CD4-positive, alpha-beta T cell treated with Interleukin-15 for 1 hour (primary cell): ENCODE measurements at regions not wholly inside any gene's neighbourhood (a gene's known extent, or its start where the extent isn't known, plus 50 kb on each side); places are given as distances from the start of the nearest gene placed in this dataset.
A peak's percentile ranks its signal among the peaks of the same experiment; 100 is the strongest.
"Not testable (repeated sequence)": the region's sequence is repeated elsewhere in the genome, so short reads cannot be mapped to it uniquely, and the experiment has no call there.

Experiments
- DNase-seq: peaks from one replicate; pipeline ENCODE4 v3.0.0-alpha.2; 2020

DNA sequence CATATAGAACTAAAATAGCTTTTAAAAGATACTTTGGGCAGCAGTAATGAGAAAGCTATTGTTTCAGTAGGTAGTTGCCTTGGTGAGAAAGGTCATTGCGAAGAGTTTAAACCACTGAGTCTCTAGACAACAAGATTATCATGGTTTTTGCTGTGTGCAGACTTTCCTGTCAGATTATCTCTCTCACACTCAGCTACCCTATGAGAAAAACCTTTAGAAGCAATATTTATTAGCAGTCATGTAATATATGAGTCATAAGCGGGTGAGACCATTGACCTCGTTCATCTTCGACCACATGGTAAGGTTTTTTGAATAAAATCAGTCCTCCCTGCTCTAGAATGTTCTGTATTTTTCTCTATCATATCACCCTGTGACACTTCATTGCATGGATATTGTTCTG lies 59.9 kb downstream of the GPR65 start:
- no peak for DNase-seq

DNA sequence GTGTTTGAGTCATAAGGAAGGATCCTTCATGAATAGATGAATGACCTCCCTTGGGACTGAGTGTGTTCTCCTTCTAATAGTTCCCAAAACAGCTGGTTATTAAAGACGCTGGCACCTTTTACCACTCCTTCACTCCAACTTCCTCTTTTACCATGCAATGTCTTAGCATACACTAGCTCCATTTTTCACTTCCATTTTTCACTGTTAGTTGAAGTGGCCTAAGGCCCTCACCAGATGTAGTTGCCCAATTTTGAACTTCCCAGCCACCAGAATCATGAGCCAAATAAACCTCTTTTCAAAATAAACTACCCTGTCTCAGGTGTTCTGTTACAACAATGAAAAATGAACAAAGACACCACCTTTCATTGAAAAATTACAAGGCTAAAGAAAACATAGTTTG lies 64.7 kb downstream of the GPR65 start:
- DNase-seq = no peak

DNA sequence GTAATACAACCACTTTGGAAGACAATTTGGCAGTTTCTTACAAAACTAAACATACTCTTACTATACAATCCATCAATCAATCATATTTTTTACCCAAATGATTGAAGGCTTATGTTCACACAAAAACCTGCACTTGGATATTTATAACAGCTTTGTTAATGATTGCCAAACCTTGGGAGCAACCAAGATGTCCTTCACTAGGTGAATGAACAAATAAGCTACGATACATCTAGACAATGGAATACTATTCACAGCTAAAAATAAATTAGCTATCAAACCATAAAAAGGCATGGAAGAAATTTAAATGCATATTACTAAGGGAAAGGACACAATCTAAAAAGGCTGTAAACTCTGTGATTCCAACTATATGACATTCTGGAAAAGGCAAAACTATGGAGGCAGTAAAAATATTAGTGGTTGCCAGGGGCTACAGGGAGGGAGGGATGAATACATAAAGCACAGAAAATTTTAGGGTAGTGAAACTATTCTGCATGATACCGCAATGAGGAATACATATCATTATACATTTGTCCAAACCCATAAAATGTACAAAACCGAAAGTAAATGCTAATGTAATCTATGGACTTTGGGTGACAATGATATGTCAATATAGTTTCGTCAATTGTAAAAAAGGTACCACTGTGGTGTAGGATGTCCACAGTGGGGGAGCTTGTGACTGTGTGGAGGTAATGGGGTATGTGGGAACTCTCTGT lies 70.5 kb downstream of the GPR65 start:
- no peak for DNase-seq

DNA sequence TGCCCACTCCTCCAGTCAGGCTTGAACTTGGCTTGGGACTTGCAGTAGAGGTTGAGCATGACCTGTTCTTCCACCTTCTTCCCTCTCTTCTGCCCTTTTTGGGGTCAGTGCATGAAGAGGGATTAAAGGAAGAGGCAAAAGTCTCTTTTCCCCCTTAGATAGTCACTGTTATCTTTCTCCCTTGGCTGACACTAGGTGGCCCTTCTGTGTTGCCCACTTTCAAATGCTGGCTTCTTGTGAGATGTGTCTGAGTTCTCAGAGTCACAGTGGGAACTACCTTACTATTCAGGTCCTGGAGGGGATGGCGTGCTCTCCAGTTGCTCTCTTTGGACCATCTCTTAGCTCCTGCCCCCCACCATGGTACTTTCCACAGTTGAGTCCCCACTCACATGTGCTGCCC lies 73.6 kb downstream of the GPR65 start:
- no peak for DNase-seq

DNA sequence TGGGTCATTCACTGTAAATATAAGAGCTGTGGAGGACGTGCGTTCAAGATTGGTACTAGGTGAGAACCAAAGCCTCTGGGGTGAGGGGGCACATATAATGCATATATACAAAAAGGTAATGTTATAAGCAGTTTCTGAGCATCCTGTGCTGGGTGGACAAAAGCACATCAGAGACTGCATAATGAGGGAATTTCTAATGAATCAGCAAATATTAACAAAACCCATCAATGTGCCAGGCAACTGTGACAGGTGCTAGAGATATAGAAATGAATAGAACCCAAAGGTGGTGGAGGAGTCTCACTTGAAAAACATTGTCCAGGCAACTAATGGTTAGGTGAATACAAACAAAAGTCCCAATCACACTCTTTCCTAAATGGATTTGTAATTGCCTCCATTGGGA lies 74.7 kb downstream of the GPR65 start:
- DNase-seq = no peak

DNA sequence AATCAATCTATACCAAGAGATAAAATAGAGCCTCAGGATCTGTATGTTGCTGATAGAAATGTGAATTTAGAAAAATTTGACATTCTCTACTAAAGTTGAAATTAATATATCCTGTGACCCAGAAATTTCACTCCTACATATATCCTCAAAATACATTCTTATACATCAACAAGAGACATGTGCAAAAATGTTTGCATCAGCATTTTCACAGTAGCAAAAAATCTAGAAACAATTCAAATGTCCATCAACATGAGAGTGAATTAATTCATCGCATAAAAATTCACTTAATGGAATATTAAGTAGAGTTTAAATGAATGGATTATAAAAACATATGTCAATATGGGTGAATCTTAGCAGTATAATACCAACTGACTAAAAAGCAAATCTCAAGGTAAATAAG lies 80.8 kb downstream of the GPR65 start:
- no peak for DNase-seq

DNA sequence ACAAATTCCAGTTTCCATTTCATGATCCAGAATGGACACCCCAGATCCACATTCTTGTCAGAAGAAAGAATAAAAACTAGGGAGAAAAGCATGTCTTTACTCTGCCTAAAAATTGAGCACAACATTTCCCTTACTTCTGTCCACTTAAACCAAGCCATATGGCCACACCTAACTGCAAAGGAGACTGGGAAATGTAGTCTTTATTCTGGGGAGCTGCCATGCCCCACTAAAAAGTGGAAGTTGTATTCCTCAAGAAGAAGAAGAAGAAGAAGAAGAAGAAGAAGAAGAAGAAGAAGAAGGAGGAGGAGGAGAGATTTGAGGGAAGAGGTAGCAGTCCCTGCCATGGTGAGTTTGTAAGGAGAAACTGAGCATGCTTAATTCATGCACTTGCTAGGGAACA lies 84.5 kb downstream of the GPR65 start:
- DNase-seq = no peak

DNA sequence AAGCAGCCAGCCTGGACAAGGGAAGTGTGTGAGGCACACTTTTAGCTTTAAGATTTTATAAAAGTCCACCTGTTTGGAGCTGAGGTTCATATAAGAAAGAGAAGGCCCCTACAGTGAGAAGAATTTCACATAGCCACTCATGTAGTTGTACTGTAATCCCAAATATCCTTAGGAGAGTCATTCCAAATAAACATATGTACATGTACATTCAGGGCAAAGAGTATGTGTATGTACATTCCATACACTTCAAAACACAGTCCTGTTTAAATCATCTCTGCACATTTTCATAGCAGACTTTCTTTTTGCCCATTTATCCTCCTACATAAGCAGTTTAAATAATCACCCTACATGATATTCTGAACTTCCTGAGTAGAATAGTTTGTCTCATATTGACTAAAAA lies 87.6 kb downstream of the GPR65 start:
- DNase-seq = no peak

DNA sequence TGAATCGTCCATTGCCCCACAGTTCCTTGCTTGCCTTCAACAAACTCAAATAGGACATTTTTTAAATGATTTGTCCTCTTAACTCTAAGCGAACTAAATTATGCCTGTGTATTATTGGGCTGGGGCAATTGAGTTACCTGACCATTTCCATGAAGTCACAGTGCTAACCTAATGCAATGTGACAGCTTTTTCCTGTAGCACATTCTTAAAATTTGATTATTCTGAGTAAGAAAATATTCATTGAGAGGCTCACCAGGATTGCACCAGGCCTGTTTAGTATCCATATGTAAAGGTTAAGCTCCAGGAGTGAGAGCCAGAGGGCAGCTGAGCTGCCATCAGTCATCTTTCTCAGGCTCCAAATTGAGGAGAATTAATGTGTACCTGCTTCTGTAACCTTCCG lies 90.9 kb downstream of the GPR65 start:
- no peak for DNase-seq

DNA sequence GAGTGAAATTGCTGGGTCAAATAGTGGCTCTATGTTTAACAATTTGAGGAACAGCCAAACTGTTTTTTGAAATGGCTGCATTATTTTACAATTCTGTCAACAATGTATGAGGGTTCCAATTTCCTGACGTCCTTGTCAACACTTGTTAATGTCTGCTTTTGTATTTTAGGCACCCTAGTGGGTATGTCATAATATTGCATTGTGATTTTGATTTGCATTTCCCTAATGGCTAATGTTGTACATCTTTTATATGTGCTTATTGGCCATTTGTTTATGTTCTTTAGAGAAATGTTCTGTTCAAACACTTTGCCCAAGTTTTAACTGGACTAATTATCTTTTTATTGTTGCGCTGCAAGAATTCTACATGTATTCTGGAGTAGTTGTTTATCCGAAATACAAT lies 93.2 kb downstream of the GPR65 start:
- DNase-seq = no peak

DNA sequence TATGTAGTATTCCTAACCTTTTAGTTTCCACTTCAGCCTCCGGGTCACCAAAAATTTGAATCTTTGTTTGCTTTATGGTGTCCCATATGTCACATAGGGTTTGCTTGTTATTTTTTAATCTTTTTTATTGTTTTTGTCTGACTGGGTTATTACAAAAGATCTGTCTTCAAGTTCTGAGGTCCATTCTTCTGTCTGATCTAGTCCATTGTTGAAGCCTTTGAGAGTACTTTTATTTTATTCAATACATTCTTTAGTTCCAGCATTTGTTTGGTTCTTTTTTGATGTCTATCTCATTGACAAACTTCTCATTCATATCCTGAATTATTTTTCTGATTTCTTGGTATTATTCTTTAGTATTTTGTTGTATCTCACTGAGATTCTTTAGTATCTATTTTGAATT lies 99.8 kb downstream of the GPR65 start:
- DNase-seq = no peak

DNA sequence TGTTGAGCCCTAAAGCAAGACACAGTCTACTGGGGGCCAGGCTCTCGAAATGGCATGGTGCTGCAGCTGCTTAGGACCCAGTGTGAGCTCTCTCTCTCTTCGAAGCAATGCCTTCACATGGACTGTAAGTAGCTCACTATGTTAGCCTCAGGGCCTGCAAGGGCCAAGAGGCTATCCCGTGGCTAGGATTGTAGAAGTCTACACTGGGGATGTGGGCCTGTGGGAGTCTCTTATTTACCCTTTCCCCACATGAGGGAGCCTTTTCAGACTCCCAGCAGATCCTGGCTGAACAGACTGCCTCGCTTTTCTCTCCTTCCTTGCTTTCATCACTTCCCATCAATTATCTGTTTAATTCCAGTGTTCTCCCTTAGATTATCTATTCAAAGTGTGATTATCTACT lies 101.4 kb downstream of the GPR65 start:
- no peak for DNase-seq

DNA sequence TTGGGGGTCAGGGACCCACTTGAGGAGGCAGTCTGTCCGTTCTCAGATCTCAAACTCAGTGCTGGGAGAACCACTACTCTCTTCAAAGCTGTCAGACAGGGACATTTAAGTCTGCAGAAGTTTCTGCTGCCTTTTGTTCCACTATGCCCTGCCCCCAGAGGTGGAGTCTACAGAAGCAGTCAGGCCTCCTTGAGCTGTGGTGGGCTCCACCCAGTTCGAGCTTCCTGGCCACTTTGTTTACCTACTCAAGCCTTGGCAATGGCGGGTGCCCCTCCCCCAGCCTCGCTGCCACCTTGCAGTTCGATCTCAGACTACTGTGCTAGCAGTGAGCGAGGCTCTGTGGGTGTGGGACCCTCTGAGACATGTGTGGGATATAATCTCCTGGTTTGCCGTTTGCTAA lies 122.7 kb downstream of the GPR65 start:
- DNase-seq = not testable (repeated sequence)

DNA sequence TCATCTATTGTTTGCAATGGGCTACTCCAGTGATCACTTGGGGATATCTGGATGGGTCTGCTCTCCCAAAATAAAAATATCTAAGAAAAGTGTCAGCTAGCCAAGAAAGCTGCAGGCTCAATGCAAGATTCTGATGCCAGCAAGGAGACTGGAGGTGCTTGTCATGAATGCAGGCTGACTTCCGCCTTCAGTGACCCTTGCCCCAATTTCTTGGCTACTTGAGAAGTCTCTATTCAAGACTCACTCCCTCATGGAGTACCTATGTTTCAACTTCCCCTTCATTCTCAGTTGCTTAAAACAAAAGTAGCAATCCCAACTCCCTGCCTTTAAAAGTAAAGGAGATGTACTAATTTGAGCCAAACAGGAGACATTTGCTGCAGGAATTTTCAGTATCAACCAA lies 123.9 kb downstream of the GPR65 start:
- DNase-seq = no peak

DNA sequence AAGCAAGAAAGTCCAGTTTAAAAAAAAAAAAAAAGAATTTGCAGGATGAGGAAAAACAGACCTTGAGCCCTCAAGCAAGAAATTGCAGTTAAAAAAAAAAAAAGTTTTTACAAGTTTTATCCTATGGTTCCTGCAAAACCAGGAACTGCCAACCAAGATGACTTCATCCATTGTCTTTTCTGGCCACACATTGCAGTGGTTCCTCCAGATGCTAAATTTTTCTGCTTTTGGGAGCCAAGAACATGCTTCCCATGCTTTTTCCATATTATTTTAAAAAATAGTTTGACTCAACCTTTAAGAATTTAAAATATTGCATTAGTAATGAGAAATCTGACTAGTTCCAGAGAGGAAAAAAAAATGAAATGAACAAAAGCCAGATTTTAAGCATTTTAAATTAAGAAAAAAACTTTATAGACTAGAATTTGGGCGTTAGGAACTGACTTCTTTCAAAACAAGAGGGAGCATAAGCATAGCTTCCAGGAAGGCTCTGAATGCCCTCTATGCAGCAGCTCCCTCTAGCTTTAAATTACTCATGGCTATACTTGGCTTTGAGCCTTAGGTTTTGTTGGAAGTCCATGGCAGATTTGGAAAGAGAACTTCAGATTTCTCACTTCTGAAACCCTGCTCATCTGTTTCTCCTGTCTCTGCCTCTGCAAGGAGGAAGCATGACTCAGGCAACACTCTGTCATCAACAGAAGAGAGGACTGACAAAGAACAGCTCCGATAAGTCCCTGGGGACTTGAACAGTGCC lies 124.5 kb downstream of the GPR65 start:
- DNase-seq = peak; percentile 25

DNA sequence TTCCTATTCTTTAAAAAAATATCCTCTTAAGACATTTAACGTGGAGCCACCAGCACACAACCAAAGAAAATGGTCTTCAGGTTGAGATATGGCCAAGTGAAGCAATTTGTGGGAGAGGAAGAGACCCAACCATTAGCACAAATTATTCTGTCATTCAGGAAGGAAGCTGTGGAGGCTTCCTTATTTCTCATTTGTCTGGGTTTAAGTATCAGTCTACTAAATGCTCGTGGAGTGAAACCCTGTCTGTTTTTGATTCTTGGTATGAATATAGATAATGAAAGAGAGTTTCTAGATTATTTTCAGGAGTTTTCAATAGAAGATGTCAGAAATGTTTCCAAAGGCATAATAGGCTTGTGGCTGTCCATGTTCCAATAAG lies 125.1 kb downstream of the GPR65 start:
- DNase-seq = no peak
